ENCODE measurements at regions not wholly inside any gene's neighbourhood (a gene's known extent, or its start where the extent isn't known, plus 50 kb on each side); places are given as distances from the start of the nearest gene placed in this dataset.
"Not testable (repeated sequence)": the region's sequence is repeated elsewhere in the genome, so short reads cannot be mapped to it uniquely, and the experiment has no call there.

DNA sequence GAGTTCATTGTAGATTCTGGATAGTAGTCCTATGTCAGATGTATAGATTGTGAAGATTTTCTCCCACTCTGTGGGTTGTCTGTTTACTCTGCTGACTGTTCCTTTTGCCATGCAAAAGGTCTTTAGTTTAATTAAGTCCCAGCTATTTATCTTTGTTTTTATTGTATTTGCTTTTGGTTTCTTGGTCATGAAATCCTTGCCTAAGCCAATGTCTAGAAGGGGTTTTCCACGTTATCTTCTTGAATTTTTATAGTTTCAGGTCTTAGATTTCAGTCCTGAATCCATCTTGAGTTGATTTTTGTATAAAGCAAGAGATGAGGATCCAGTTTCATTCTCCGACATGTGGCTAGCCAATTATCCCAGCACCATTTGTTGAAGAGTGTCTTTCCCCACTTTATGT lies 262.1 kb upstream of the TMC3 start:
- DNase-seq (ENCODE audit: low read depth in 2 of 3, low spot score in 2 of 3), result not testable (repeated sequence)

GRCh38 chr15:81633889-81634288 lies 259.9 kb upstream of the TMC3 start:
- DNase-seq (ENCODE audit: low read depth in 2 of 3, low spot score in 2 of 3), result no peak

DNA sequence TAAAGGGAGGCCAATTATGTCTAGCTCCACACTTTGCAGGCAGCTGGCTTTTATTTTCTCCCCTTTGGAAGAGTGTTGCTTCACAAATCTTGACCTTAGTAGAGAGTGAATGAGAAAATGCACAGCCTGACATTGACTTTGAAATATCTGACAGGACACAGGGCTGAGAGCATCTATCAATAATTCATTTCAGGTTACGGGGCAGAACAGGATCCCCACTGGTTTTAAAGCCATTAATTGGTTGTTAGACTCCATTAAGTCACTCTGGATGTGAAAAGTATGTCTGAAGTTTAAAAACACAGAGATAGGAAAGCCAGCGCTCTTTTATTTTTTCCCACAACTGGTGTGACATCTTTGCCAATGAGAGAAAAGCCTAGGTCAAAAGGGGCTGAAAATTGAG lies 251.9 kb upstream of the TMC3 start:
- no peak for DNase-seq (ENCODE audit: low read depth in 2 of 3, low spot score in 2 of 3)

DNA sequence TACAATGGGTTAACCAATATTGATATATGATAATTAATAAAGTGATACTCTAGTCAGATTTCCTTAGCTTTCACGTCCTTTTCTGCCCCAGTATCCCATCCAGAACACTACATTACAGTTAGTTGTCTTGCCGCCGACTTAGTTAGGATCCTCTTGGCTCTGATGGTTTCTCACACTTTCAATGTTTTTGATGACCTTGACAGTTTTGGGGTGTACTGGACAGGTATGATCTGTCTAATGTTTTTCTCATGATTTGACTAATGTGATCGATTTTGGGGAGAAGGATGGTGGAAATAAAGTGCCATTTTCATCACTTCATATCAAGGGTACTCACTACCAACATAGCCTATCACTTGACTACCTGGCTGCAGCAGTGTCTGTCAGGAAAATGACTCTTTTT lies 245.0 kb upstream of the TMC3 start:
- no peak for DNase-seq (ENCODE audit: low read depth in 2 of 3, low spot score in 2 of 3)

- DNase-seq (ENCODE audit: low read depth in 2 of 3, low spot score in 2 of 3), result no peak
Measured at GRCh38 chr15:81612631-81613030, 238.6 kb upstream of the TMC3 start.

GRCh38 chr15:81611679-81612078 lies 237.7 kb upstream of the TMC3 start:
- no peak for DNase-seq (ENCODE audit: low read depth in 2 of 3, low spot score in 2 of 3)

DNA sequence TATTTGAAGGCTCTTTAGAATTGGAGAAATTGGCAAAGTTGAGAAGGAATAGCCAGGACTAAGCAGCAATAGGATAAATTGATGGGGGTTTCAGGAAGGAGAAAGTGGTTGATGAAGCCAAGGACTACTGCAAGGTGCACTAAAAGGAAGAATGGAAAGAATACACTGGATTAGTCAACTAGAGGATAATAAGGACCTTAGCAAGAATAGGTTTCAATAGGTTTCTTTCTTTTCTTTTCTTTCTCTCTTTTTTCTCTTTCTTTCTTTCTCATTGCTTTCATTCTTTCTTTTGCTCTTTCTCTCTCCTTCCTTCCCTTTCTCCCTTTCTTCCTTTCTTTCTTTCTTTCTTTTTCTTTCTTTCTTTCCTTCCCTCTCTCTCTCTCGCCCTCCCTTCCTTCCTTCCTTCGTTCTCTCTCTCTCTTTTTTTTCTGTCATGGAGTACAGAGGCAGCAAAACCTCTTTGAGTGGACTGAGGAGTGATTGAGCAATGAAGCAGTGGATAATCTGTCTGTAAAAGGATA lies 234.4 kb upstream of the TMC3 start:
- DNase-seq (ENCODE audit: low read depth in 2 of 3, low spot score in 2 of 3), result no peak

GRCh38 chr15:81604713-81605112 lies 230.7 kb upstream of the TMC3 start:
- DNase-seq (ENCODE audit: low read depth in 2 of 3, low spot score in 2 of 3), result no peak

- DNase-seq (ENCODE audit: low read depth in 2 of 3, low spot score in 2 of 3), result peak in 1 of 3 donors; percentile 26
Measured at GRCh38 chr15:81596159-81596865, 222.3 kb upstream of the TMC3 start.

GRCh38 chr15:81595752-81596151 lies 221.7 kb upstream of the TMC3 start:
- DNase-seq (ENCODE audit: low read depth in 2 of 3, low spot score in 2 of 3), result no peak

DNA sequence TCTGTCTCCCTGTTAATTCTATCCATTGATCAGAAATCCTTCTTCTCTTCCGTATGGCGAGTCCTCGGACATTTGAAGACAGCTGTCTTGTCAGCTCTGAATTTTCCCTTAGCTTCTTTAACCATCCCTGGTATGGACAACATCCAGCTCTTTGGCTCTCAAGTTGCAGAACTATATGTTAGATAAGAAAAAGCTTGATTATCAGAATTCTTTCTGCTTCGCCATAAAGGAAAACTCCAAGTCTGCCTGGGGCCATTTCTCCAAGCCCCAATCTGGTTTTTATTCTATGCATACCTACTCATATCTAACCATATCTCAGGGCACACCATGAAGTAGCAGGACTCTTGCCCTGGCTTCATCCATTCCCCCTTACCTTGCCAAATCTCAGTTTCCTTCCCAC lies 215.7 kb upstream of the TMC3 start:
- no peak for DNase-seq (ENCODE audit: low read depth in 2 of 3, low spot score in 2 of 3)

GRCh38 chr15:81575436-81576123 lies 201.6 kb upstream of the TMC3 start:
- no peak for DNase-seq (ENCODE audit: low read depth in 2 of 3, low spot score in 2 of 3)

- no peak for DNase-seq (ENCODE audit: low read depth in 2 of 3, low spot score in 2 of 3)
Measured at GRCh38 chr15:81573098-81573746, 199.2 kb upstream of the TMC3 start.

DNA sequence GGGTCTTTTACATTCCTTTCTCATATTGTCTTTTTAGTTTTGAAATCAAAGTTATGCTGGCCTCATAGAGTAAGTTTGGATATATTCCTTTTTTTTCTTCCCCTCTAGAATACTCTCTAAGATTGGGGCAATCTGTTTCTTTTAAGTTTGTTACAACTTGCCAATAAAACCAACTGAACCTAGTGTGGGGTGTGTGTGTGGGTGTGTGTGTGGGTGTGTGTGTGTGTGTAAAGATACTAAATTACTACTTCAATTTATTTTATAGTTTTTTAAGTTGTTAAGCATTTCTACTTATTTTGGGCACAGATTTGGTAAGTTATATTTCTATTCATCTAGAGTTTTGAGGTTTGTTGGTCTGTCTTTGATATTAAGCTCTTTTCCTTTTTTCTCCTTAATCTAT lies 198.2 kb upstream of the TMC3 start:
- DNase-seq (ENCODE audit: low read depth in 2 of 3, low spot score in 2 of 3), result no peak

- DNase-seq (ENCODE audit: low read depth in 2 of 3, low spot score in 2 of 3), result no peak
Measured at GRCh38 chr15:81569286-81570080, 195.5 kb upstream of the TMC3 start.

- no peak for DNase-seq (ENCODE audit: low read depth in 2 of 3, low spot score in 2 of 3)
Measured at GRCh38 chr15:81567924-81568323, 193.9 kb upstream of the TMC3 start.

DNA sequence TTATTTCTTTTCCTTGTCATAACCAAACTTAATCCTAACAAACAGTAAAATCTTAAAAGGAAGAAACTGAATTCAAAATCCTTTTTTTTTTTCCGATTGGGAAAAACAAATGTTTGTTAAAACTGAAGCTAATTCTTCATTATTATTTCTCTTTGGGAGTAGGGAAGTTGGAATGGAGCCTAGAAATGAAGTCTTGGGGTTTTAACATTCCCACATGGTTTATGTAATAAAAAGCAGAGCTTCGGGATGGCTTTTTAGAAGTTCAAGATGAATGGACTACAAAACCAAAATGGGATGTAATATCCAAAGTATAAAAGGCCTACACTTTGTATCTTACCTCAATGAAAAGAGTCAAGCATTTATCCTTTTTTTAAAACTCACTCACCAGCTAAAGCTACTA lies 189.0 kb upstream of the TMC3 start:
- DNase-seq (ENCODE audit: low read depth in 2 of 3, low spot score in 2 of 3), result no peak

DNA sequence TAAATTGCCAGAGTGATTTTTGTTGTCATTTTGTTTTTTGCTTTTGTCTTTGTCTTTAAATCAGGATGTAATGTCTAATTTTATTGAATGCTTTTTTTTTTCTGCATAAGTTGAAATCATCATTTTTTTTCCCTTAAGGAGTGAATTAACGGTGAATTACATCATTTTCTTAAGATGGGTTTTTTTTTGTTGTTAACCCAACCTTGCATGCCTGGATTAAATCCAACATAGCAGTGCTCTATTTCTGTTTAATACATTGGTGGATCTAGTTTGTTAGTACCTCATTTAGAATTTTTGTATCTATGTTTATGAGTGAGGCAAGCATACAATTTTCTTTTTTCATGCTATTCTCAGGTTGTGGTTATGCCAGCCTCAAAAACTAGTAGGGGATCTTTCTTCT lies 186.4 kb upstream of the TMC3 start:
- DNase-seq (ENCODE audit: low read depth in 2 of 3, low spot score in 2 of 3), result no peak

GRCh38 chr15:81558056-81558455 lies 184.0 kb upstream of the TMC3 start:
- DNase-seq (ENCODE audit: low read depth in 2 of 3, low spot score in 2 of 3), result no peak

DNA sequence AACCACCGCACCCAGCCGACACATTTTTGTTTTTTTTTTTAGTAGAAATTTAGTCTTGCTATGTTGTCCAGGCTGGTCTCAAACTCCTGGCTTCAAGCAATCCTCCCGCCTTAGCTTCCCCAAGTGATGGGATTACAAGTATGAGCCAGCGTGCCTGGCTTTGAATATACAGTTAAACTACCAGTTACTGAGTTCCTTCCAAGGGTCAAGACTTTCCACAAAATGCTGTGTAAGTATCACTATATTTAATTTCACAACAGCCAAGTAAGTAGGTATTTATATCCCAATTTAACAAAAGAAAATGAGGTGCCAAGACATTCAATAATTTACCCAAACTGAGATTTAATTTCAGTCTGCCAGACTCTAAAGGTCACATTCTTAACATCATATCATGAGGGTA lies 181.3 kb upstream of the TMC3 start:
- DNase-seq (ENCODE audit: low read depth in 2 of 3, low spot score in 2 of 3), result no peak

All from hematopoietic multipotent progenitor cell (in vitro differentiated cells).